Mesendoderm (in vitro differentiated cells): ENCODE measurements at regions not wholly inside any gene's neighbourhood (a gene's known extent, or its start where the extent isn't known, plus 50 kb on each side); places are given as distances from the start of the nearest gene placed in this dataset.
A peak's percentile ranks its signal among the peaks of the same experiment; 100 is the strongest.
"Not testable (repeated sequence)": the region's sequence is repeated elsewhere in the genome, so short reads cannot be mapped to it uniquely, and the experiment has no call there.

Experiments used
- DNase-seq: peaks from one replicate; pipeline ENCODE4 v3.0.0; 2013
- H2AK5ac ChIP-seq: 2 replicates; pipeline ENCODE4 v1.6.1; 2013; ENCODE audit warnings: low read length, inconsistent platforms
- H2BK120ac ChIP-seq: 2 replicates; pipeline ENCODE4 v1.6.1; 2013; ENCODE audit warnings: low read depth, mild to moderate bottlenecking, low read length, moderate library complexity, mixed read lengths
- H2BK15ac ChIP-seq: replicated peaks from 2 replicates; pipeline ENCODE4 v1.6.1; 2013; ENCODE audit warnings: low read depth, mild to moderate bottlenecking, moderate library complexity
- H2BK5ac ChIP-seq: 2 replicates; pipeline ENCODE4 v1.6.1; 2013; ENCODE audit warnings: low read length, inconsistent platforms
- H3K18ac ChIP-seq: 2 replicates; pipeline ENCODE4 v1.6.1; 2013; ENCODE audit warnings: mild to moderate bottlenecking, low read length, mixed read lengths
- H3K23ac ChIP-seq: one replicate; pipeline ENCODE4 v1.6.1; 2013; ENCODE audit warnings: low read length
- H3K27ac ChIP-seq: 2 replicates; pipeline ENCODE4 v1.5.1; 2013; ENCODE audit warnings: low read depth, mild to moderate bottlenecking, inconsistent platforms, low read length, moderate library complexity
- H3K27me3 ChIP-seq: 2 replicates; pipeline ENCODE4 v1.6.1; 2013; ENCODE audit warnings: low read length, control low read depth, mild to moderate bottlenecking, inconsistent platforms; ENCODE audit not compliant: insufficient read depth, poor library complexity
- H3K36me3 ChIP-seq: 2 replicates; pipeline ENCODE4 v1.6.1; 2013; ENCODE audit warnings: low read length, inconsistent platforms; ENCODE audit not compliant: control insufficient read depth, insufficient read depth
- H3K4ac ChIP-seq: one replicate; pipeline ENCODE4 v1.6.1; 2013; ENCODE audit warnings: low read depth, mild to moderate bottlenecking, low read length, moderate library complexity
- H3K4me1 ChIP-seq: 2 replicates; pipeline ENCODE4 v1.6.1; 2013; ENCODE audit warnings: low read depth, low read length, inconsistent platforms; ENCODE audit not compliant: control insufficient read depth
- H3K4me2 ChIP-seq: 2 replicates; pipeline ENCODE4 v1.6.1; 2013; ENCODE audit warnings: low read length
- H3K4me3 ChIP-seq: 2 replicates; pipeline ENCODE4 v1.5.1; 2013; ENCODE audit warnings: mild to moderate bottlenecking, low read length
- H3K56ac ChIP-seq: one replicate; pipeline ENCODE4 v1.6.1; 2013; ENCODE audit warnings: low read length
- H3K79me1 ChIP-seq: 2 replicates; pipeline ENCODE4 v1.6.1; 2013; ENCODE audit warnings: low read length, inconsistent platforms
- H3K79me2 ChIP-seq: 2 replicates; pipeline ENCODE4 v1.6.1; 2013; ENCODE audit warnings: mild to moderate bottlenecking, low read length; ENCODE audit not compliant: control insufficient read depth, insufficient read depth
- H3K9ac ChIP-seq: 2 replicates; pipeline ENCODE4 v1.6.1; 2013; ENCODE audit warnings: low read length, inconsistent platforms
- H4K5ac ChIP-seq: one replicate; pipeline ENCODE4 v1.6.1; 2013; ENCODE audit warnings: low read length
- H4K8ac ChIP-seq: one replicate; pipeline ENCODE4 v1.6.1; 2013; ENCODE audit warnings: low read depth, mild to moderate bottlenecking, control low read depth, low read length, moderate library complexity
- WGBS: extraction: QIAGEN DNeasy Blood & Tissue Kit; methylation state at CpG from one replicate; pipeline ENCODE4 v1.1.7; 2013; ENCODE audit warnings: low lambda C conversion rate, missing lambda C conversion rate; ENCODE audit not compliant: insufficient coverage; ENCODE audit errors: extremely low coverage; 5-methylcytosine and 5-hydroxymethylcytosine counted together

DNA sequence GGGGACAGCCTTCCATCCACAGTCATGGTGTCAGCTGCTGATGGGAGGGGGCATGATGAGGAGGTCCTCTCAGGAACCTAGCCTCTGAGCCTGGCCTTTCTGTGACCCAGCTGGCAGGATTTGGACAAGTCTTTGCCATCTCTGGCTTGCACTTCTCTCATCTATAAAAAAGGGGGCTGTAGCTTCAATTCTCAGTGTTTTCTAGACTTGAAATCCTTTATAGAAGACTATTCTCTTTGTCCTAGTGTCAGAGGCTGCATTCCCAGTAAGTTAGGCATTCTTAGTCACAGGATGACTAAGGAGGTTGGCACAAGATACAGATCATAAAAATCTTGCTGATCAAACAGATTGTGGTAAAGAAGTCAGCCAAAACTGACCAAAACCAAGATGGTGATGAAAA lies 958.5 kb downstream of the CNTNAP5 start:
- no peaks in the 10 kb centered on the region for H3K79me2 ChIP-seq
- H3K4me3 ChIP-seq: no peak overlapping the region
- H3K9ac ChIP-seq: no peak overlapping the region
- H3K56ac ChIP-seq: no peak overlapping the region
- H3K4me2 ChIP-seq: no peak overlapping the region
- no peaks in the 10 kb centered on the region for H3K27me3 ChIP-seq
- H3K27ac ChIP-seq: no peak overlapping the region
- H4K8ac ChIP-seq: no peak overlapping the region
- H2BK120ac ChIP-seq: no peak overlapping the region
- no peaks in the 10 kb centered on the region for H3K36me3 ChIP-seq
- no peak overlapping the region for H3K18ac ChIP-seq
- H2AK5ac ChIP-seq: no peak overlapping the region
- no peak overlapping the region for H2BK5ac ChIP-seq
- H2BK15ac ChIP-seq: no peak overlapping the region
- no peaks in the 10 kb centered on the region for H3K4me1 ChIP-seq
- H3K23ac ChIP-seq: no peak overlapping the region
- no peak overlapping the region for H3K4ac ChIP-seq
- DNase-seq: no peak
- no peaks in the 10 kb centered on the region for H3K79me1 ChIP-seq
- no peak overlapping the region for H4K5ac ChIP-seq

DNA sequence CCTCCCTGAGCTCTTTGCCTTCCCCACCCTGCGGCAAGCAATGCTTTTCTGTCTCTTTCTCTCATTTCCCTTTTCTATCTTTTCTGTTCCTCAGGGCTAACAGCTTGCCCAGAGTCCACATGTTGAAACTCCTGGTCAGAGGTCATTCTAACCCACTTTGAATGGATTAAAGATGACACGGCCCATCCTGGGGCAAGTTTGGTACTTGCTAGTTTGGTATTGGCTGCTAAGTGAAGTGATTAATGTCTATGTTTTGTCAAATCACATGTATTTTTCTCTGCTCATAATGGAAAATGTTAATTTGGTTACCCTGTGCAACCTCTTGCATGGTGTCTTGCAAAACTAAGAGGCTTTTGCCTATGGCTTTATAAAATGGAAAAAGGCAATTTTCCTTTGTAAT lies 960.2 kb downstream of the CNTNAP5 start:
- Histone ChIP-seq H4K5ac (no peak overlapping the region), H3K27ac (no peak overlapping the region), H3K9ac (no peak overlapping the region), H3K18ac (no peak overlapping the region), H3K4me1 (no peaks in the 10 kb centered on the region), H2BK15ac (no peak overlapping the region), H3K56ac (no peak overlapping the region), H3K4me3 (no peak overlapping the region), H3K36me3 (no peaks in the 10 kb centered on the region), H3K27me3 (no peaks in the 10 kb centered on the region), H3K4me2 (no peak overlapping the region), H3K79me2 (no peaks in the 10 kb centered on the region), H3K4ac (no peak overlapping the region), H3K79me1 (no peaks in the 10 kb centered on the region), H4K8ac (no peak overlapping the region), H2BK5ac (no peak overlapping the region), H3K23ac (no peak overlapping the region), H2BK120ac (no peak overlapping the region), H2AK5ac (no peak overlapping the region)
- WGBS: no CpG with 5 or more reads among the region's 2 CpGs
- DNase-seq: no peak

DNA sequence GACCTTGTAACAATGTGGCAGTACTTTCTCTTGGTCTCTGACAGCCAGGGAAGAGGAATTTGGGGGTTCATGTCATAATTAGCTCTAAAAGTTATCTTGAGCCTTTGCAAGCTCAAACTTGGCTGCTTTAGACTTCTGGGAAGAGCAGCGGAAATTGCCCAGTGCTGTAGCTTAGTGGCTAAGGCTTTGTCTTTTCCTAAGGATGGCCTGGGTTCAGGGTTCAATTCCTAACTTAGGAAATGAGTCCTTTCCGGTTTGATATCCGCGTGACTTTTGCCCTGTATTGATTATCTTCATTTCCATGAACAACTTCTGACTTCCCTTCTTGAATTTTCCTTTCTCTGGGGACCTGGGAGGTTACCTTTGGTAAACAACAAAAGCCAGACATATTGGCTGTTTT lies 961.0 kb downstream of the CNTNAP5 start:
- Histone ChIP-seq H2BK15ac (no peak overlapping the region), H3K4ac (peak overlapping the region; percentile 36), H3K18ac (no peak overlapping the region), H3K27me3 (no peaks in the 10 kb centered on the region), H3K23ac (no peak overlapping the region), H3K79me1 (no peaks in the 10 kb centered on the region), H3K27ac (no peak overlapping the region), H3K9ac (no peak overlapping the region), H2AK5ac (no peak overlapping the region), H4K8ac (no peak overlapping the region), H2BK120ac (no peak overlapping the region), H3K4me2 (no peak overlapping the region), H3K56ac (no peak overlapping the region), H2BK5ac (no peak overlapping the region), H3K36me3 (no peaks in the 10 kb centered on the region), H3K4me3 (no peak overlapping the region), H3K79me2 (no peaks in the 10 kb centered on the region), H3K4me1 (no peaks in the 10 kb centered on the region), H4K5ac (no peak overlapping the region)
- WGBS: no CpG with 5 or more reads among the region's 4 CpGs
- DNase-seq: no peak

DNA sequence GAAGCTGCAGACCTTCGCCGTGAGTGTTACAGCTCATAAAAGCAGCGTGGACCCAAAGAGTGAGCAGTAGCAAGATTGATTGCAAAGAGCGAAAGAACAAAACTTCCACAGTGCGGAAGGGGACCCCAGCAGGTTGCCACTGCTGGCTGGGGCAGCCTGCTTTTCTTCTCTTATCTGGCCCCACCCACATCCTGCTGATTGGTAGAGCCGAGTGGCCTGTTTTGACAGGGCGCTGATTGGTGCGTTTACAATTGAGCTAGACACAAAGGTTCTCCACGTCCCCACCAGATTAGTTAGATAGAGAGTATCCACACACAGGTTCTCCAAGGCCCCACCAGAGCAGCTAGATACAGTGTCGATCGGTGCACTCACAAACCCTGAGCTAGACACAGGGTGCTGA lies 961.8 kb downstream of the CNTNAP5 start:
- H3K79me1 ChIP-seq, H2BK5ac ChIP-seq, H3K23ac ChIP-seq, H3K4me3 ChIP-seq, H3K36me3 ChIP-seq, H3K4me1 ChIP-seq, H3K79me2 ChIP-seq, H3K27me3 ChIP-seq, H2AK5ac ChIP-seq, H3K4me2 ChIP-seq, H2BK120ac ChIP-seq, H3K27ac ChIP-seq, H4K8ac ChIP-seq, H4K5ac ChIP-seq, H3K18ac ChIP-seq, H2BK15ac ChIP-seq, H3K56ac ChIP-seq, H3K9ac ChIP-seq, H3K4ac ChIP-seq, DNase-seq: not testable (repeated sequence)
- WGBS: no CpG with 5 or more reads among the region's 11 CpGs

DNA sequence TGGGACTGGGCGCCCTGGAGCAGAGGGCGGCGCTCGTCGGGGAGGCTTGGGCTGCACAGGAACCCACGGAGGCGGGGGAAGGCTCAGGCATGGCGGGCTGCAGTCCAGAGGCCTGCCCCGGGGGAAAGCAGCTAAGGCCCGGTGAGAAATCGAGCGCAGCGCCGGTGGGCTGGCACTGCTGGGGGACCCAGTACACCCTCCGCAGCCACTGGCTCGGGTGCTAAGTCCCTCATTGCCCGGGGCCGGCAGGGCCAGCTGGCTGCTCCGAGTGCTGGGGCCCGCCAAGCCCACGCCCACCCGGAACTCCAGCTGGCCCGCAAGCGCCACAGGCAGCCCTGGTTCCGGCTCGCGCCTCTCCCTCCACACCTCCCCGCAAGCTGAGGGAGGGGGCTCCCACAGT lies 962.3 kb downstream of the CNTNAP5 start:
- not testable (repeated sequence) for H2BK120ac ChIP-seq, H3K79me1 ChIP-seq, H3K27ac ChIP-seq, H2BK15ac ChIP-seq, H3K9ac ChIP-seq, H3K79me2 ChIP-seq, H3K4ac ChIP-seq, H3K23ac ChIP-seq, H2BK5ac ChIP-seq, H3K4me1 ChIP-seq, H3K18ac ChIP-seq, H3K27me3 ChIP-seq, H3K56ac ChIP-seq, H4K8ac ChIP-seq, H2AK5ac ChIP-seq, H3K4me2 ChIP-seq, H3K36me3 ChIP-seq, H4K5ac ChIP-seq, H3K4me3 ChIP-seq, DNase-seq
- no CpG with 5 or more reads among the region's 28 CpGs for WGBS

DNA sequence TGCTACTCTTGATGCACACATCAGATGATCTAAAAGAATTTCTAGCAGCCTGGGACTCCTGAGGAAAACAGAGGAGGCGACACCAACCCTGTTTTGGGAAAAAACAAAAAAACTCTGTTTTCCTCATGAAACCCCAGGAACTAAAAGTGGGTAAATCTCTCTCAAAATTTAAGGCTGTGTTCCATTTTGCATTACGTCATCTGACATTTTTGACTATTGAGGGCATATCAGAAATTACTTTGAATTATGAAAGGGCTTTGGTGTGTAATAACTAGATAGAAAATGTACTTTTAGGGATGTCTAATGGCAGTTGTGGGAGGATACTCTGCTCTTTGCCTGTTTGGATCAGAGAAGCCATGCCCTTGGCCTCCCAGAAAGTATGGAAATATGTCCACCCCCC lies 963.0 kb downstream of the CNTNAP5 start:
- Histone ChIP-seq H3K79me1 (no peaks in the 10 kb centered on the region), H3K9ac (no peak overlapping the region), H3K4me2 (no peak overlapping the region), H2BK5ac (no peak overlapping the region), H2AK5ac (no peak overlapping the region), H3K4me1 (no peaks in the 10 kb centered on the region), H3K36me3 (no peaks in the 10 kb centered on the region), H3K4me3 (no peak overlapping the region), H4K8ac (no peak overlapping the region), H2BK15ac (no peak overlapping the region), H4K5ac (no peak overlapping the region), H3K23ac (no peak overlapping the region), H2BK120ac (no peak overlapping the region), H3K56ac (no peak overlapping the region), H3K4ac (no peak overlapping the region), H3K27me3 (no peaks in the 10 kb centered on the region), H3K79me2 (no peaks in the 10 kb centered on the region), H3K27ac (no peak overlapping the region), H3K18ac (no peak overlapping the region)
- WGBS: no CpG with 5 or more reads among the region's 2 CpGs
- DNase-seq: no peak
